ENCODE measurements at regions not wholly inside any gene's neighbourhood (a gene's known extent, or its start where the extent isn't known, plus 50 kb on each side); places are given as distances from the start of the nearest gene placed in this dataset.

DNA sequence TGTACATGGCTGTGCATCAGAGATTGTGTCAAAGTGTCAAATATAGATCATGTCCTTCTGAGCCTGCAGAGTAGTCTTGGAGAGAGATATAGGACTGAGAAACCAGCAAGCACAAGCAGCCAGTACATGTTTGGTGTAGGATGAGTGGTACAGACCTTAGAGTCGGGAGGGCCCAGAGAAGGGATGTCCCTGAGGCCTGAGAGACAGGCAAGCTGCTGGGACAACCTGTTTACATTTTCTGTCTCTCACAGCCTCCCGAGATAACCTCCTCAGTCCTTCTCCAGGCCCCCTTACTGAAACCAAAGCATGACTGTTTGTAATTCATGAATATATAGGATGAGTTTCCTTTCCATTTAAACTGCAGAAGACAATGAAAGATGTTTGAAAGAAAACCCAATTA, 182.4 kb upstream of the STT3B start:
- TF ChIP-seq, protein P1, sequence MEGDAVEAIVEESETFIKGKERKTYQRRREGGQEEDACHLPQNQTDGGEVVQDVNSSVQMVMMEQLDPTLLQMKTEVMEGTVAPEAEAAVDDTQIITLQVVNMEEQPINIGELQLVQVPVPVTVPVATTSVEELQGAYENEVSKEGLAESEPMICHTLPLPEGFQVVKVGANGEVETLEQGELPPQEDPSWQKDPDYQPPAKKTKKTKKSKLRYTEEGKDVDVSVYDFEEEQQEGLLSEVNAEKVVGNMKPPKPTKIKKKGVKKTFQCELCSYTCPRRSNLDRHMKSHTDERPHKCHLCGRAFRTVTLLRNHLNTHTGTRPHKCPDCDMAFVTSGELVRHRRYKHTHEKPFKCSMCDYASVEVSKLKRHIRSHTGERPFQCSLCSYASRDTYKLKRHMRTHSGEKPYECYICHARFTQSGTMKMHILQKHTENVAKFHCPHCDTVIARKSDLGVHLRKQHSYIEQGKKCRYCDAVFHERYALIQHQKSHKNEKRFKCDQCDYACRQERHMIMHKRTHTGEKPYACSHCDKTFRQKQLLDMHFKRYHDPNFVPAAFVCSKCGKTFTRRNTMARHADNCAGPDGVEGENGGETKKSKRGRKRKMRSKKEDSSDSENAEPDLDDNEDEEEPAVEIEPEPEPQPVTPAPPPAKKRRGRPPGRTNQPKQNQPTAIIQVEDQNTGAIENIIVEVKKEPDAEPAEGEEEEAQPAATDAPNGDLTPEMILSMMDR (conservative IDR thresholded peaks at IDR 0.05; ENCODE audit: low read length): no peak
- no peak for TF ChIP-seq EZH2phosphoT487 (IDR thresholded peaks at IDR 0.05; ENCODE audit: borderline replicate concordance)

Data from Loucy (cell line).